ENCODE measurements at regions not wholly inside any gene's neighbourhood (a gene's known extent, or its start where the extent isn't known, plus 50 kb on each side); places are given as distances from the start of the nearest gene placed in this dataset.

- no peak overlapping the region for H3K4me2 ChIP-seq (replicated peaks; ENCODE audit: extremely low read depth, low read length, poor library complexity, severe bottlenecking)
- H3K27me3 Mint-ChIP-seq (ENCODE audit: low read depth in 3 of 3) = peaks cover 0 to 2% (median 0%) of the 10 kb centered on the region in 3 donors
- H3K27me3 ChIP-seq (ENCODE audit: control insufficient read depth in 2 of 2, insufficient read depth in 2 of 2, low read length in 2 of 2) = no peaks in the 10 kb centered on the region
- intact Hi-C loops (cut with micrococcal nuclease) = no loop called here
- H3K4me3 ChIP-seq (replicated peaks in 1 of 3; ENCODE audit: low read depth in 2 of 3, low read length in 3 of 3) = no peak overlapping the region
- DNase-seq = no peak
- 100% methylated on average over 13 of the region's 14 CpGs for WGBS (ENCODE audit: insufficient coverage)
- H3K27ac ChIP-seq (ENCODE audit: low read depth in 1 of 2, low read length in 2 of 2) = no peak overlapping the region
- H3K9ac ChIP-seq (ENCODE audit: insufficient read depth, low read length, poor library complexity, severe bottlenecking) = no peak overlapping the region
- no peaks in the 10 kb centered on the region for H3K36me3 ChIP-seq (replicated peaks in 1 of 2; ENCODE audit: control insufficient read depth in 1 of 2, insufficient read depth in 2 of 2, low read length in 2 of 2)
- H3K36me3 Mint-ChIP-seq = no peaks in the 10 kb centered on the region
- no peak for TF ChIP-seq CTCF (IDR thresholded peaks at IDR 0.05)
- H3K27ac Mint-ChIP-seq = no peak overlapping the region
- H4K20me1 ChIP-seq (ENCODE audit: insufficient read depth, low read length) = no peaks in the 10 kb centered on the region
- no peak overlapping the region for H3K4me3 Mint-ChIP-seq
- no peaks in the 10 kb centered on the region for H3K4me1 ChIP-seq (ENCODE audit: control insufficient read depth in 1 of 2, insufficient read depth in 2 of 2, low read length in 2 of 2)
- H3K4me1 Mint-ChIP-seq = no peaks in the 10 kb centered on the region
- H3K79me2 ChIP-seq (ENCODE audit: insufficient read depth, low read length) = no peaks in the 10 kb centered on the region
- peaks cover 0 to 2% (median 0%) of the 10 kb centered on the region in 7 donors for H3K9me3 Mint-ChIP-seq
- H3K9me3 ChIP-seq (replicated peaks in 1 of 2; ENCODE audit: control insufficient read depth in 1 of 2, insufficient read depth in 1 of 2, low read length in 2 of 2) = no peaks in the 10 kb centered on the region
- H2AFZ ChIP-seq (ENCODE audit: insufficient read depth, low read depth, low read length, poor library complexity, severe bottlenecking) = no peak overlapping the region
Observed at GRCh38 chr13:73695325-73695724, 438.9 kb downstream of the KLF12 start.

- DNase-seq = no peak
- Histone ChIP-seq H3K9ac (ENCODE audit: insufficient read depth, low read length, poor library complexity, severe bottlenecking) (no peak overlapping the region), H3K4me1 (ENCODE audit: control insufficient read depth in 1 of 2, insufficient read depth in 2 of 2, low read length in 2 of 2) (no peaks in the 10 kb centered on the region), H3K27me3 (ENCODE audit: control insufficient read depth in 2 of 2, insufficient read depth in 2 of 2, low read length in 2 of 2) (no peaks in the 10 kb centered on the region), H3K9me3 (replicated peaks in 1 of 2; ENCODE audit: control insufficient read depth in 1 of 2, insufficient read depth in 1 of 2, low read length in 2 of 2) (no peaks in the 10 kb centered on the region), H3K4me2 (replicated peaks; ENCODE audit: extremely low read depth, low read length, poor library complexity, severe bottlenecking) (no peak overlapping the region), H3K36me3 (replicated peaks in 1 of 2; ENCODE audit: control insufficient read depth in 1 of 2, insufficient read depth in 2 of 2, low read length in 2 of 2) (no peaks in the 10 kb centered on the region), H3K27ac (ENCODE audit: low read depth in 1 of 2, low read length in 2 of 2) (no peak overlapping the region), H3K79me2 (ENCODE audit: insufficient read depth, low read length) (no peaks in the 10 kb centered on the region), H3K4me3 (replicated peaks in 1 of 3; ENCODE audit: low read depth in 2 of 3, low read length in 3 of 3) (no peak overlapping the region), H2AFZ (ENCODE audit: insufficient read depth, low read depth, low read length, poor library complexity, severe bottlenecking) (no peak overlapping the region), H4K20me1 (ENCODE audit: insufficient read depth, low read length) (no peaks in the 10 kb centered on the region)
- H3K4me3 Mint-ChIP-seq = no peak overlapping the region
- no CpG with 5 or more reads among the region's 2 CpGs for WGBS (ENCODE audit: insufficient coverage)
- H3K36me3 Mint-ChIP-seq = no peaks in the 10 kb centered on the region
- intact Hi-C loops (cut with micrococcal nuclease) = no loop called here
- H3K9me3 Mint-ChIP-seq = peaks cover 0 to 2% (median 0%) of the 10 kb centered on the region in 7 donors
- TF ChIP-seq CTCF (IDR thresholded peaks at IDR 0.05) = no peak
- H3K4me1 Mint-ChIP-seq = no peaks in the 10 kb centered on the region
- H3K27ac Mint-ChIP-seq = no peak overlapping the region
- H3K27me3 Mint-ChIP-seq (ENCODE audit: low read depth in 3 of 3) = peaks cover 0 to 2% (median 0%) of the 10 kb centered on the region in 3 donors
Observed at GRCh38 chr13:73693215-73693614, 441.0 kb downstream of the KLF12 start.

Data from CD14-positive monocyte (primary cell).